Activated CD4-positive, alpha-beta T cell treated with anti-CD3 and anti-CD28 coated beads, Interleukin-2, Interleukin-4, amounts not matched to agents 100 ng/mL and 50 ng/mL, durations not matched to agents 16 hours and 8 hours (primary cell): ENCODE measurements at regions not wholly inside any gene's neighbourhood (a gene's known extent, or its start where the extent isn't known, plus 50 kb on each side); places are given as distances from the start of the nearest gene placed in this dataset.

Experiments used
- DNase-seq: peaks from one replicate; pipeline ENCODE4 v3.0.0-alpha.2; 2020; ENCODE audit warnings: low spot score

DNA sequence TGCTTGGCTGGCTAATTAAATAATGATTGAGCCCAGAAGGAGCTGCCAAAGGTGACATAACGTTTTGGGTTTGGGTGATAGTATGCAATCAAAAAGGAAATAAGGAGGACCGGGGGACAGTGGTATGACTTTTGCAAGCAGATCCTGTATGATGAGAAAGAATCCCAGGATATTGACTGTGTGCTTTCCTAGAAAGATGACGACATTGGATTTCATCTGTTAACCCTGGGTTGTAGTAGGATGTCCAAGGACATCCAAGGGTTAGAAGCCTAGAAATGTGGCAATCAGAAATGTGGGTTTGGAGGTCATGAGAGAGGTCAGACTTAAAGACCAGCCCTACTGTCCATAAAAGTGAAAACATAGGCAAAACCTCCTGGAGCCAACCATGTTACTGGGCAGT lies 50.3 kb upstream of the HMHB1 start:
- DNase-seq, result no peak

DNA sequence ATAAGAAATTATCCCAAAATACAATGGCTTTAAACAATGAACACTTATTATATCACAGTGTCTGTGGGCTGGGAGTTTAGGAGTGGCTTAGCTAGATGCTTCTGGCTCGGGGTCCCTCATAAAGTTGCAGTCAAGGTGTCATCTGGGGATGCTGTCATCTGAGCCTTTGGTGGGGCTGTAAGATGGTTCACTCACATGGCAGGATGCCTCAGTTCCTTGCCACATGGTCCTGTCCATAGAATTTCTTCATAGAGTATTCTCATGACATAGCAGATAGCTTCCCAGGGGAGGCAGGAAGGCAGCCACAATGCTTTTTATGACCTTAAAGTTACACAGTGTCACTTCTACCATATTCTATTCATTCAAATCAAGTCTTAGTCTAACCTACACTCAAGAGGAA lies 51.2 kb upstream of the HMHB1 start:
- DNase-seq, result no peak

DNA sequence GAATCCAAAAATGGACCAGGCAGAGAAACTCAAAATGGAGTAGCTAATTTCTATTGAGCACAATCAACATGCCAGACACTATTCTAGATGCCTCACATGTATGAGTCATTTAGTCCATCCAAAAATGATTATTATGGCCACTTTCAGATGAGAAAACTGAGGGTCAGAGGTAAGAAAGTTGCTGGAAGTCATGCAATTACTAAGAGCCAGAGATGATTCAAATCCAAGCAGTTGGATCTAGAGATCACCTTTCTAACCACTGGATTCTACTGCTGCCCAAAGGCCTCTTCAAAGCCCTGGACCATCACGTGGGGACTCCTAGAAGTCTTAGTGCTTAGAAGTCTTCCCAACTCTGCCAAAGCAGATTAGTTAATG lies 51.8 kb upstream of the HMHB1 start:
- DNase-seq, result peak; percentile 72

DNA sequence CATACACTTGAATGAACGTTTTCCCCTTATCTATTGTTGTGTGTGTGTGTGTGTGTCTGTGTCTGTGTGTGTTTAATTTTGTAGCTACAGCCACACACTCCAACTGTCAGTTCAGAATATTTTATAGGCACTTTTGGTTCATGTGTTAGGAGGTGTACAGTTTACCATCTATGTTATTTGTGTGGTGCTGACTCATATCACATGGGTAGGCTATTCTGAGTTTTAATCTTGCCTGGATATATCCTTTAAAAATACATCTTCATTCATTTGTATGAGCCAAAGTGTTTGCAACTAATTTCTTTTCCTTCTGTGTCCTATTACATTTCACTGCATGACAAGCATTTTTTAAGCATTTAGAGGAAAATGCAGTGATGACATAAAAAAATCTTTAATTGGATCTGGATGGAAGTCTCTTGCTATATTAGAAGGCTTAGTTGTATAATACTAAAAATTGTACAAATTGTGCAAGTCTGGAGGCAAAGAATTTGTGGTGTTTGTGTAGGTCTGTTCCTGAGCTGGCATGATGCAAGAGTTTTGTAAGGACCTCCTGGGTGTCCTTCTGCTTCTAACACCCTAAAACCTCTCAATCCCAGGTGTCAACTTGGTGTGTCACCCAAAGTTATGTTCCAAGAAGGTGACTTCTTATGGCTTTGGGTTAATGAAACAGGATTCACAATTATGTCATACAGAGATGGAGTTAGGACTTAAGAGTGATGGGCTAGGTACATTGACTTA lies 52.4 kb upstream of the HMHB1 start:
- peak; percentile 40 for DNase-seq

DNA sequence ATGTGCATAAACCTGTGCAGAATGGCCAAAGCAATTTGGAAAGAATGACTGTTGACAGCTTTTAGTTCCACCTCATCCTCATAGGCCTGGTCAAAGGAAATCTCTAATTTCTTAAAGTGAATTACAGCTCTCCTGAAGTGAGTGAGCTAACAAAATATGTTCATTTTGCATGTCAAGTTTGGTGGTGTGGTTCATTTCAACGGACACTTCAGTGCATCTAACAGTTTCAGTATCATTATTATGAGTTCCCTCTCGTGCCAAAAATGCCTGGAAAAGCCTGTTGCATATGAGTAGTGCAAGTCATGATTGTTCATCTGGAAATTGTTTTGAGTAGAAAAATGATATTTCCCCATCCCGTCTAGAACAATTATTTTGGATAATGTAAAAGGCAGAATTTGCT lies 53.2 kb upstream of the HMHB1 start:
- peak; percentile 86 for DNase-seq

DNA sequence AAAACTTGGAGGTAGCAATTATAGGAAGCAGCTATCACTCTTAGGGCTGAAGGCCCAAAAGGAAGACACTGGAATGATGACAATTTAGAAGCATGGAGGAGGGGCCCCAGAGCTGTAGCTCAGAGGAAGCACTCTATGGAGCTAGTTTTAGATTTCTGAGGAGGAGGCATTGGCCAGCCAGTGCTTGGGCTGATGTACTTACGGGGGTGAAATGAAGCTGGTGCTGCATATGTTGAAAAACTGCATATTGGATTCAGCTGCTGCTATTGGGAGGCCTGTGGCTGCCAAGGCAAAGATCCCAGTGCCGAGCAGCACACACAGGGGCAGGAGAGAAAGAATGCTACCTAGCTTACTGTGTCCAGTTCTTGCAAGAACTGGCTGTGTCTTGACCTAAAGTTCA lies 53.9 kb upstream of the HMHB1 start:
- no peak for DNase-seq

DNA sequence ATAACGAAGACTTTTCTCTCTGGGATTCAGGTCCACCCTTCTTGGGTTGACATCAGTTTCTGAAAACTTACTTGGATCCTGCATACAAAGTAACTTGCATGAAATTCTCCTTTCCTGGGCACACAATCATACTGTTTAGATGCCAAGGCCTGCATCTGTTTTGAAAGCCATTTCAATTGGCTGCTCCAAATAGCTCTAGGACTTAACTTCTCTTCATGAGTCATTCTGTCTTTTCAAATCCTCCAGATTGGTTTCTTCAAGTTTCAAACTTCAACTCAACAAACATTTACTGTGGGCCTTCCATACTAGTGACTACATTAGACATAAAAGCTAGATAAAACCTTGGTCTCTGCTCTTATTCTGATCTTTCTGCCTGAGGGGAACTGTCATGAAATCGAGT lies 54.8 kb upstream of the HMHB1 start:
- no peak for DNase-seq

DNA sequence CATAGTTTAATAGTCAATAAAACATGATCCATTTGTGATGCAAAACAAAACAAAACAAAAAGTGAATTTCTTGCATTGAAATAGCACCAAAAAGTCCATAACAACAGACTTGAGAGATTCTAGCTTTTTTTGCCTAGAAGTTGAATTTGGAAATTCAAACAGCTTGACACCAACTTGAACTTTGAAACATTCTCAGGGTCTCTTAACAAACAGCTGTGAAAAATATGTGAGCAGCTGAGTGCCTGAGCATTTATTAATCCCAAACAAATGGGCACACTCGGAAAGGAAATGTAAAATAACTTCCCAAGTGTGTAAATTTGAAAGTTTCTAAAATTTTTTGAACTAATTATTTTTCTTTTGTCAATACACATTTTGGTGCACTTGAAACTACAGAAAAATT lies 56.0 kb upstream of the HMHB1 start:
- no peak for DNase-seq

DNA sequence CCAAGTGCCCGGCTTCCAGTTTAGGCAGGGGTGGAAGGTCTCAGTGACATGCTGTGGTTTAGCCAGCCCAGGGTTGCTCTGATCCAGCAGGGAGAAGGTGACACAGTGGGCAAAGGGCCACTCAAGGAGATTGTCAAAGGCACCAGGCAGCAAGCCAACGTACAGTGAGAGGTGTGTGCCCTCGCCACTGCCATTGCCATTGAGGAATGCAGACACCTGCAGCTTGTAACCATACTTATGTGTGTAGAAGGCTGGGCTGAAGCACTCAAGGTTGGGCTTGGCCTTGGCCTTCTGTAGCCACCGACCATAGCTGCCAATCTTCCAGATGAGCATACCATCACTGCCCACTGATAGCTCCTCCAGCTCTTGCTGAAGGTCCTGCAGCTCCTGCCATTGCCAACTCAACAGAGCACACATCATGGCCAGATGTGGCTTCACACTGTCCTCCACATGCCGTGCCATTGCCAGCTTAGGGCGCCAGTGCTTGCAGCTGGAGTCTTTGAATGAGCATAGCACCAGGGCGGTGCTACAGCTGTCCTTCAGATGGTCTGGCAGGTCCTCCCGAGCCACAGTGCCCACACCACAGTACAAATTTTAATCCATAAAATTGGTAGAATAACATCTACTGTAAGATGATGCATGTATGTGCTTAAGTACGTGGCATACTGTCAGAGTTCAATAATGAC lies 59.7 kb upstream of the HMHB1 start:
- DNase-seq, result no peak

DNA sequence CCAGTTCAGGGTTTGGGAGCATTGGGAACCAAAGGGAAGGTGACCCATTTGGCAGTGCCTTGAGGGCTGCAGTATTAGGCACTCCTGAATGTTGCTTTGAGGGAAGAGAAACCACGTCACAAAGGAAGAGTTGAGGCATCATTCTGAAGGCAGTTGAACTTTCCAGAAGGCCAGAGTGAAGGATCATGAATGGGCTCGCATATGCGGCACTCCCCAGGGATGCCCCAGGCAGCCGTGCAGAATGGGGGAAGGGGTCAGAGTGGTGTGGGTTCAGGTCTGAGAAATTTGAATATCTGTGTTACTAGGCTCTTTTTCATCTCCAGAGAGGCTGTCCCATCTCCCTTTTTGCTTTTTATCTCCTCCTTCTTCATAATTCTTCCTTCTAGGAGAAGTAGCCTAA lies 60.6 kb upstream of the HMHB1 start:
- DNase-seq, result no peak

DNA sequence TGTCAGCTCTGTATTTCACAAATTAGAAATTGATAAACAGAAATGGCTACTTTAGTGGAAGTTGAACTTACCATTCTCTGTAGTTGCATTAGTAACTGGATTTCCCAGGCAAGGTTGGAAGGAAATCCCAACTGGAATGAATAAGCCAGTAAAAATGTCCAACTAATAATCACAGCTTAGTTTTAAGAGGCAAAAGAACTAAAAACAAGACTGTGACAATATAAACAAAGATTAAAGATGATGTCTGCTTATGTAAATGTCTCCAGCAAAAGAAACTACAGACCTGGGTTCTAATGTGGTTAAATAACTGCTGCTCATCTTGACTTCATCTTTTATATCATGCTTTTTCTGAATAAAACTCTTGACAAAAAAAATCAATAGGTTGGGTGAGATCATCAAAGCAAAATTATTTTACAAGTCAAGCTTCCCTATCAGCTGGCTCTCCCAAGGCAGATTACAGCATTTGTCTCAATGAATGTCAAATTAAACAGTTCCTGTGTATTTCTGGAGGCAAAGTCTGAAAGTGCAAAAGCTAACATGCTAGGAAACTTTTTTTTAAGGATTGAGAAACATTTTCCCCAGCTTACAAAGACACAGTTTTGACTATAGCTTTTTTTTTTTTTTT lies 62.3 kb upstream of the HMHB1 start:
- no peak for DNase-seq

DNA sequence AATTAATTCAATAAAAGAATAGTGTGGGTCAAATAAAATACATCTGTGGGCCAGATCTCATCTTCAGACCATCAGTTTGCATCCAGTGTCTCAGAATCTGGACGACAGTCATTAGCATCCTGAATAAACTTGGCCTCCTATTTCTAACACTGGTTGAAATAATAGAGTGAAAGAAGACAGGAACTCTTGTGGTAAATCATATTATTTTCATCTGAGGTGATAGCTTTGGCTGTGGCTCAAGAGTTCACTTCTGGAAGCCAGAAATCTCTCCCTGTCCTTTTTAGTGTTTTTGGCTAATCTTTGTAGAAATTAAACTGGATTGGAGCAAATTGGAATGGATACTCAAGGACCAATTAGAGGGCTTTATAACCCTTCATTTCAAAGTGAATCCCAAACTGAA lies 63.4 kb upstream of the HMHB1 start:
- no peak for DNase-seq

DNA sequence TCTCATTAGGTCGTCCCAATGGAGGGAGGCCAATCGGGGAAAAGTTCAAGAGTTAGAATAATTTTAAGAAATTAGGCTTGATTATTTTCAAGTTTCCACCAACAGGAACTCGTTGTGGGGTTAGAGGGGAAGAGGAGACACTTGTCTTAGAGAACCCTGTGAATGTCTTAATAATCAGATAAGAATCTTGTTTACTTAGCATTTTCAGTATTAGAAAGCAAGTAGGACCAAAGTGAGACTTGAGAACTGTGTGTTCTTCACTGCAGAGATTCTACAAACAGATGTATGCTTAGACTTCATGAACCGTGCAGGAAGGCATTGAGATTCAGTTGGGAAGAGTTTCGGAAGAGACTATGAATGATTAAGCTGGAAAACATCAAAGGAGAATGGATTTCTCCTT lies 69.0 kb upstream of the HMHB1 start:
- DNase-seq, result no peak

DNA sequence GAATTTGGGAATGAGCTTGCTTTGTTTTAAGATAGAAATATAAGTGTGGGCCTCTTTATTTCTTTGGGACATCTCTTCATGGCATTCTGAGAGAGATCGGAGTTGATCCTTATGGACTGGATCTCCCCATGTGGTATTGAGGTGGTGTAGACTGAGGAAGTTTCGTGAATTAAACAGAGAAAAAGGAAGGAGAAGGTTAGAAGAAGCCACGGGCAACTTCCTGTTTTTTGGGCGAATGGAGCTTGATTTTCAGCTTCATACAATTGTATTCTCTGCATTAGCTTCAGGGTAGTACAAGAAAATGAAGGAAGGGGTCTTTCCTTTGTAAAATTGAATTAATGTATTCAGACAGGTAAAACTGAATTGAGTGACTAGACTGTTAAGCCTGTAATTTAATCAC lies 70.5 kb upstream of the HMHB1 start:
- DNase-seq, result no peak

DNA sequence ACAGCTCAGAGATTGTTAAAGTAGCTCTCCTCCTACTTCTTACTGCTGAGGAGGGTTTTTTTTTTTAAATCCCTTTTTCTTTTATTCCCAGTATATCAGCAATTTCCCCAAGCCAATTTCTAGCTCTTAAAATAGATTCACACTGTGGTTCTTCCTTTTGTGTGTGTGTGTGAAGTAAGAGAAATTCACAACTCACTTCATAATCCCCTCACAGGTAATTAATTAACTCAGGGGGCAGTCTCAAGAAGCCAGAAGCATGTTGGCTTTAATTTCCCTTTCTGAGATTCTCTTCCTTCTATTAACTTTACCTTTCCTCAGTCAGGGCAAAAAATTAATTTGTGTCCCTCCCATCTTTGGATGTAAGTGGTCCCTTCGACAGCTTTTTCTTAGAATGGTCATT lies 71.0 kb upstream of the HMHB1 start:
- no peak for DNase-seq

DNA sequence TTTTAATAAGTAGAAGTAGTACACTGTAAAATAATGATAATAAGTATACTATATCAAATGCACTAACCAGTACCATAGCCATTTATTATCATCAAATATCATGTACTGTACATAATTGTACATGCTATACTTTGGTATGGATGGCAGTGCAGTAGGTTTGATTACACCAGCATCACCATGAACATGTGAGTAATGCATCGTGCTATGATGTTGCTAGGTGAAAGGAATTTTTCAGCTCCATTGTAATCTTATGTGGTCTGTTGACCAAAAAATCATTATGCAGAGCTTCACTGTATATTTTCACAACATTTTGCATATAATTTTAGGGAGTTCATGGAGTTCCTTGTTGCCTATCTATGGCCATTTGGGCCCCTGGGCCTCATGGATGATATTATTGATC lies 72.2 kb upstream of the HMHB1 start:
- DNase-seq, result no peak

DNA sequence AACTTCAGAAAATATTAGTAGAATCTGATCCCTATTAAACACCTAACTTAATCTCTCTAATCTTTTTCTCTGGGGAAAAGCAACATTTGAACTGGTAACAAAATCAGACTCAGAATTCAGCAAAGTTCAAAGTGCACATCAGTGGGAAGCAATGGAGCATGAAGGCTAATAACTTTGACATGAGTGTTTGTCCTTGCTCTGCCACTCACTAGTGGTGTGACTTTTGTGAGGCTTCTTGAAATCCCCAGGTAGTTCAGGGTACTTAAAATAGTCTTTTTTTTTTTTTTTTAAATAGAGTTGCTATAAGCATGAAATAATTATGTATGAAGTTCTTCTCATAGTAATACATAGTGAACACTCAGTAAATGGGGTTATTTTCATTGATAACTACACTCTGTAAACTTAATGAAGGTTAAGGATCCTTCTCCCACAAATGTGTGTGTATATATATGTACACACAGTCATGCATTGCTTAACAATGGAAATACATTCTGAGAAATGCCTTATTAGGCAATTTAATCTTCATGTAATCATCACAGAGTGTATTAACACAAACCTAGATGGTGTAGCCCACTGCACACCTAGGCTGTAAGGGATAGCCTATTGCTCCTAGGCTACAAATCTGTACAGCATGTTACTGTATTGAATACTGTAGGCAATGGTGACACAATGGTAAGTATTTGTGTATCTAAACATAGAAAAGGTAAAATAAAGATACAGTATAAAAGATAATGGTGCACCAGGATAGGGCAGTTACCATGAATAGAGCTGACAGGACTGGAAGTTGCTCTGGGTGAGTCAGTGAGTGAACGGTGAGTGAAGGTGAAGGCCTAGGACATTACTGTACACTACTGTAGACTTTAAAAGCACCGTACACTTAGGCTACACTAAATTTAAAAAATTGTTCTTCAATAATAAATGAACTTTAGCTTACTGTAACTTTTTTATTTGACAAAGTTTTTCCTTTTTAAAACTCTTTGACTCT lies 73.3 kb upstream of the HMHB1 start:
- no peak for DNase-seq

DNA sequence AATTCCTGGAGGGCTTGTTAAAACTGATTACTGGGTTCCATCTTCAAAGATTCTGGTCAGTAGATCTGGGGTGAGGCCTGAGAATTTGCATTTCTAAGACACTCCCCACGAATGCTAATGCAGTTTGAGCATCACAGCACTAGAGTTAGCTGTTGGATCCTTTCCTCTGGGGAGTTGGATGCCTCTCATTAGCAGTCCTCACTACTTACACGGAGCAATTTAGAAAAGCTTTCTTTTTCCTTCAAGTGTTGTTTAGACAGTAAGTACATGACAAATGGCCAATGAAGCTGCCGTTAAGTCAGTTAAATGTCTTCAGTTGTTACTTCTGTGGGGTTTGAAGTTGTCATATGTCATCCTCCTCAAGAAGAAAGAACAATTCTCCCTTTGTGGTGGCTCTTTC lies 74.9 kb upstream of the HMHB1 start:
- DNase-seq, result no peak

DNA sequence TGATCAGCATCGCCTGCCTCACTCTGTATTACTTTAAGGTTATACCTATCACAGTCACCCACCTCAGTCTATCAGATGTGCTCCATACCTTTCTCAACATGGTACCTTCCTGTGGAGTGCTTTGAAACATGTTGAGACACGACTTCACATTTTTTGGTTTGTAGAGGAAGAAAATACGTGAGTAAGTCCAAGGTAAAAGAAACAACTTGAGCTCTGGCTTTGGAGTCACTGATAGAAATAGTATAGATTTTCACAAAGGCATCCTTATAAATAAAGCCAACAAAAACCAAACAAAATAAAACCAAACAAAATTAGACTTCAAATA lies 77.5 kb upstream of the HMHB1 start:
- no peak for DNase-seq

DNA sequence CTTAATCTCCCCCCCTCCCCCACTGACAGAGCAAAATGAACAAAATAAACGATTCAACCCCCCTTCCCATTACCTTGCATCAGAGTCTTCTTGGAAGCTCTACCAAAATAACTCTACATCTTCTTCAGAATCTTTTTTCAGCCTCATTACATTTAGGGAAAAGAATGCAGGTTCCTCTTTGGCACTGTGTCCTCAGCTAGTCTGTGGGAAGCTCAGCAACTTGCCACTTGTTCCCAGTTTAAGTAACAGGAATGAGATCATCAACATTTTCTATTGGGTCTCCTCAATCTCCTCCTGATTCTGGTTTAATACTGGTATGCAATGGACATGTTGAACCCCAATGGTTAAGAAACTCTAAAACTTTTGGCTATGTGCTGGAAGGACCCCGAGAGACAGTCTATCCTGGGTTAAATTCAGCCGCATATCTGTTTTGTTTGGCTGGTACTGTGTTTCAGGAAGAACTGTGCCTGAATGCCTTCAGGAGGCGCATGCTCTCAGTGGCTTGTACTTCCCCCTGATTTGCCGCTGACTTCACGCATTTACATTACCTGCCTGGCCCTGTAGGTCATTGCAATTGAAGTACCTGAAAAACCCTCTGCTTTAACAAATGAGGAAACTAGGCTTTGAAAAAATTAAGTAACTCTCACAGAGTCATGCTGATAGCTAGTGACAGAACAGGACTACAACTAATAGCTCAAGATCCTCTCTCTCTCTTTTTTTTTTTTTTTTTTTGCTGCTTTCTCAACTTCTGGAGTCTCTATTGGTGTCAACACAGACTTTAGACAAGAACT lies 78.1 kb upstream of the HMHB1 start:
- DNase-seq, result no peak

DNA sequence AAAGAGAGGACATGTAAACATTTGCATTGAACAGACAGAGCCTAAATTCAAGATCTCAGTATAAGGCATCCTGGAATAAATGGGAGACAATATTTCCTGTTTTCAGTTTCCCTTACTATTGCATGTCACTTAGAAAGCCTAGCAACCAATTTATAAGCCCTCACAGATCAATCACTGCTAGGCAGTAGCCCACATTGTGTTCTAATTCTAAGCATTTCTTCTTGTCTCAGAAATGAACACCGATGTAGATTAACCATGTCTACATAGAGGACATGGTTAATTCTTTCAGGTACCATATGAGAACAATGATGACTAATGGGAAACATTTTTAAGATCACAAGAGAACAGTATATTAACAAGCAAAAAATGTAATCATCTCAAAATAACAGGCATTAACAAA lies 79.6 kb upstream of the HMHB1 start:
- no peak for DNase-seq
